ENCODE measurements at regions not wholly inside any gene's neighbourhood (a gene's known extent, or its start where the extent isn't known, plus 50 kb on each side); places are given as distances from the start of the nearest gene placed in this dataset.
"Not testable (repeated sequence)": the region's sequence is repeated elsewhere in the genome, so short reads cannot be mapped to it uniquely, and the experiment has no call there.

DNA sequence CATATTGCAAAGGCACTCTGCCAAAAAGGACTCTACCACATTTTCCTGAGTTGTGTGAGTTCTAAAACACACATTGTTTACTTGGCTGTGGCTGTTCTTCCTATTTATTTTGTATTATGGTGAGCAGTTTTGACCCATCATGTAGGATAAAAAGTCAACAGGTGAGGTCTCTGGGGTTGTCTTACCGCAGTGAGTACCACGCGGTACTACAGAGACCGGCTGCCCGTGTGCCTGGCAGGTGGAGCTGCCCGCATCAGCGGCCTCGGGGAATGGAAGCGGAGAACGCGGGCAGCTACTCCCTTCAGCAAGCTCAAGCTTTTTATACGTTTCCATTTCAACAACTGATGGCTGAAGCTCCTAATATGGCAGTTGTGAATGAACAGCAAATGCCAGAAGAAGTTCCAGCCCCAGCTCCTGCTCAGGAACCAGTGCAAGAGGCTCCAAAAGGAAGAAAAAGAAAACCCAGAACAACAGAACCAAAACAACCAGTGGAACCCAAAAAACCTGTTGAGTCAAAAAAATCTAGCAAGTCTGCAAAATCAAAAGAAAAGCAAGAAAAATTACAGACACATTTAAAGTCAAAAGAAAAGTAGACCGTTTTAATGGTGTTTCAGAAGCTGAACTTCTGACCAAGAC, 155.3 kb upstream of the RASSF8 start:
- H3K27me3 Mint-ChIP-seq; H3K4me3 Mint-ChIP-seq; H3K36me3 Mint-ChIP-seq; H3K27ac Mint-ChIP-seq; H3K9me3 Mint-ChIP-seq; DNase-seq (ENCODE audit: low spot score): not testable (repeated sequence)
- H3K4me1 Mint-ChIP-seq (ENCODE audit: low read depth in 2 of 2) = peaks cover 13 to 23% of the 10 kb centered on the region in 2 donors
- ATAC-seq = peak; percentile 48 to 49

DNA sequence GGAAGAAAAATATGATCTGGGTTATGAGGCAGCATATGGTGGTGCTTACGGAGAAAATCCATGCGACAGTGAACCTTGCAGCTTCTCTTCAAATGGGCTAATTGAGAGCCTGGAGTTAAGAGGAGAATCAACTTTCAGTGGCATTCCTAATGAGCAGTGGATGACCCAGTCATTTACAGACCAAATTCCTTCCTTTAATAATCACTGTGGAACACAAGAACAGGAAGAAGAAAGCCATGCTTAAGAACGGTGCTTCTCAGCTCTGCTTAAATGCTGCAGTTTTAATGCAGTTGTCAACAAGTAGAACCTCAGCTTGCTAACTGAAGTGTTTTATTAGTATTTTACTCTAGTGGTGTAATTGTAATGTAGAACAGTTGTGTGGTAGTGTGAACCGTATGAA, 154.2 kb upstream of the RASSF8 start:
- not testable (repeated sequence) for H3K36me3 Mint-ChIP-seq; H3K9me3 Mint-ChIP-seq; H3K27me3 Mint-ChIP-seq; ATAC-seq; H3K27ac Mint-ChIP-seq; H3K4me3 Mint-ChIP-seq; DNase-seq (ENCODE audit: low spot score)
- H3K4me1 Mint-ChIP-seq (ENCODE audit: low read depth in 2 of 2) = peaks cover 13 to 23% of the 10 kb centered on the region in 2 donors

DNA sequence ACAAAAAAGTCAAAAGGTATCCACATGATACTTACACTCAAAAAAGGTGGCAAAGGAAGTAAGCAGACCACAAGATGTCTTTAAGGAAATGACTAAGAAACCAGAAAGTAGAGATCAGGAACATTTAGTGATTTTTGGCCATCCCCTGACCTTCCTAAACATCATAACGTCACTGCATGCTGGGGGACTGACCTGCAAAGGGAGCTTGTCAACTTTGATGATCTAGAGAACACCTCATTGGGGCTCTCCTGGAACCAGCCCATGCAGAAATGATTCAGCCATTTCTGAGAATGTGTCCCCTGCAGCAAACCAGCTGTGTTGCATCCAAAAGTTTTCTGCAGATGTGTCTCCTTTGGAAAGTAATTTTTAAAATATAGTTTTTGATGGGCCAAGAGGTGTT, 152.2 kb upstream of the RASSF8 start:
- Mint-ChIP-seq H3K36me3 (peaks cover 6% of the 10 kb centered on the region), H3K4me1 (ENCODE audit: low read depth in 2 of 2) (peaks cover 16 to 20% of the 10 kb centered on the region in 2 donors), H3K9me3 (no peaks in the 10 kb centered on the region), H3K27me3 (no peaks in the 10 kb centered on the region), H3K4me3 (peak overlapping the region; percentile 52), H3K27ac (peak overlapping the region; percentile 44 to 48)
- ATAC-seq (peak; percentile 77 to 83), DNase-seq (ENCODE audit: low spot score) (no peak)

DNA sequence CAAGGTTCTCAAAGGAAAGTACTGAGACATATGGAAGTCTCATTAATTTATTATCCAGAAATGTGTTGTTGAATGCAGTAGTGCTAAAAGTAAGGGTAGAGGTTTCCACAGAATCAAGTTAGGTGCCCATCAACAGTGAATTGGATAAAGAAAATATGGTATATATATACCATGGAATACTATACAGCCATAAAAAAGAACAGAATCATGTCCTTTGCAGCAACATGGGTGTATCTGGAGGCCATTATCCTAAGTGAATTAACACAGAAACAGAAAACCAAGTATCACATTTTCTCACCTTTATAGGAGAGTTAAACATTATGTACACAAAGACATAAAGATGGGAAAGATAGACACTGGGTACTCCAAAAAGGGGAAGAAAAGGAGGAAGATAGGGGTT, 149.9 kb upstream of the RASSF8 start:
- Mint-ChIP-seq H3K9me3 (no peaks in the 10 kb centered on the region), H3K4me3 (no peak overlapping the region), H3K4me1 (ENCODE audit: low read depth in 2 of 2) (peaks cover 22 to 27% of the 10 kb centered on the region in 2 donors), H3K36me3 (peaks cover 6% of the 10 kb centered on the region), H3K27ac (no peak overlapping the region), H3K27me3 (no peaks in the 10 kb centered on the region)
- ATAC-seq (no peak), DNase-seq (ENCODE audit: low spot score) (no peak)

DNA sequence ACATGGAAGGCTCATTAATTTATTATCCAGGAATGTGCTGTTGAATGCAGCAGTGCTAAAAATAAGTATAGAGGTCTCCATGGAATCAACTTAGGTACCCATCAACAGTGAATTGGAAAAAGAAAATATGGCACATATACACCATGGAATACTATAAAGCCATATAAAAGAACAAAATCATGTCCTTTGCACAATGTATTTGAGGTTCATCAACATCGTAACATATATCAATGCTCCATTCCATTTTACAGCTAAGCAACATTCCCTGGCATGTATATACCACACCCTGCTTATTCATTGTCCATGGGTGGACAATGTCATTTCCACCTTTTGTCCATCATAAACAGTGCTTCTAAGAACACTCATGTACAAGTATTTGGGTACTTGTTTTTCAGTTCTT, 147.8 kb upstream of the RASSF8 start:
- Mint-ChIP-seq H3K4me3 (no peak overlapping the region), H3K36me3 (peaks cover 6% of the 10 kb centered on the region), H3K27ac (no peak overlapping the region), H3K4me1 (ENCODE audit: low read depth in 2 of 2) (peaks cover 22 to 25% of the 10 kb centered on the region in 2 donors), H3K9me3 (no peaks in the 10 kb centered on the region), H3K27me3 (no peaks in the 10 kb centered on the region)
- ATAC-seq (no peak), DNase-seq (ENCODE audit: low spot score) (no peak)

DNA sequence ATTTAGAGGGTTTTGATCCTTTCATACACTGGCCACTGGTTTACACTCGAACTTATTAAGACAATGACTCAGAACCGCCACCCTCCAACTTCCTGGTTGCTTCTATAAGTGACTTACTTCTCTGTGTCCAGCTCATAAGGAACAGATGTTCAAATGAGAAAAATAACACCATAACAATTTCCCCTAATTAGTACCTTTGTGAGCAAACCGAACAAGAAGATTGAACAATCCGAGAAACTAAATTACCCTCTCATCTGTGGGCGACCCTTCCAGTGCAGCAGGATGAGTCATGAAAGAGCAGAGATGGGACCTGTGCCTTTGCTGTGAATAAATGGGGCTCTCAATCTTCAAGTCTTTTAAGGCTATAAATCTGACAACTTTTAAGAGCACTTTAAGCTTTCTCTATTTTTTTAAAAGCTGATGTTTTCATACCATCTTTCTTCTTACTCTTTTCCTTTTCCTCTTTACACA, 146.8 kb upstream of the RASSF8 start:
- Mint-ChIP-seq H3K36me3 (peaks cover 6% of the 10 kb centered on the region), H3K27me3 (no peaks in the 10 kb centered on the region), H3K4me3 (peak overlapping the region; percentile 32), H3K4me1 (ENCODE audit: low read depth in 2 of 2) (peaks cover 16 to 17% of the 10 kb centered on the region in 2 donors), H3K27ac (peak overlapping the region; percentile 60 to 68), H3K9me3 (no peaks in the 10 kb centered on the region)
- DNase-seq (ENCODE audit: low spot score) = no peak
- peak; percentile 75 for ATAC-seq

DNA sequence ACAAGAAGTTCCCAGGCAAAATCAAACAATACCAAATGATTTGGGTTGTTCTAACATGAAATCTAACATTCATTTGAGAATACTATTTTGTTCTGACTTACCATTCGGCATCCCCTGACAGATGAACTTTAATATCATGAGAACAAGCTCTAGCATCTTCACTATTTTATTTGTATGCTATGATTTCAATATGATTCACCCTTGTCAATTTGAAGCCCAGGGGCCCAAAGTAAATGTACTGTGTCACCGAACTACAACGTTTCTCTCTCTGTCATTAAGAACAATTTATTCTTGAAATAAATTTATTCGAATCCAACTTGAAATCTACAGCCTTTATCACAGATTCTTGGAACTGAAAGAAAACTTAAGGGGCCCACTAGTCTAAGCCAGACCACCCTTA, 146.2 kb upstream of the RASSF8 start:
- no peak for ATAC-seq
- Mint-ChIP-seq H3K27me3 (peaks cover 0 to under 1% of the 10 kb centered on the region in 2 donors), H3K4me3 (no peak overlapping the region), H3K4me1 (ENCODE audit: low read depth in 2 of 2) (peaks cover 13 to 17% of the 10 kb centered on the region in 2 donors), H3K9me3 (no peaks in the 10 kb centered on the region), H3K36me3 (peaks cover 6% of the 10 kb centered on the region), H3K27ac (peak overlapping the region in 1 of 2 donors; percentile 68)
- DNase-seq (ENCODE audit: low spot score) = no peak

DNA sequence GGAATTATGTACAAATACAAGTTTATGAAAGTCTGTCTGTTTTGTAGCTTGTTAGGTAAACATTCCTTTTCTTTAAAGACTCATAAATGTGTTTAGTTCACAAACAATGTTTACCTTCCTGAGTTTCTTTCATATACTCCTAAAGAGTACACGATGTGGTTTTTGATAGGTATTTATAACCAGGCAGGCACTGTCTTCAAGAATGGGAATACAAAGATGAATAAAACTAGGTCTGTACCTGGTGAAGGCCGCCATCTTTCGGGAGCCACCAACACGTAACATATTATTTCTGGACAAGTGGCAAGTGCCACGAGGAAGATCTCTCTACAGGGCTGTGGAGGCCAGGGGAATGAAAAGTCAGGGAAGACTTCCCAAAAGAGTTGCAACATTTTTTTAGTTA, 144.6 kb upstream of the RASSF8 start:
- no peaks in the 10 kb centered on the region for H3K9me3 Mint-ChIP-seq
- H3K27ac Mint-ChIP-seq = no peak overlapping the region
- H3K27me3 Mint-ChIP-seq = peaks cover 0 to 2% of the 10 kb centered on the region in 2 donors
- H3K36me3 Mint-ChIP-seq = no peaks in the 10 kb centered on the region
- H3K4me1 Mint-ChIP-seq (ENCODE audit: low read depth in 2 of 2) = peaks cover 9 to 13% of the 10 kb centered on the region in 2 donors
- DNase-seq (ENCODE audit: low spot score) = no peak
- H3K4me3 Mint-ChIP-seq = no peak overlapping the region
- ATAC-seq = no peak

DNA sequence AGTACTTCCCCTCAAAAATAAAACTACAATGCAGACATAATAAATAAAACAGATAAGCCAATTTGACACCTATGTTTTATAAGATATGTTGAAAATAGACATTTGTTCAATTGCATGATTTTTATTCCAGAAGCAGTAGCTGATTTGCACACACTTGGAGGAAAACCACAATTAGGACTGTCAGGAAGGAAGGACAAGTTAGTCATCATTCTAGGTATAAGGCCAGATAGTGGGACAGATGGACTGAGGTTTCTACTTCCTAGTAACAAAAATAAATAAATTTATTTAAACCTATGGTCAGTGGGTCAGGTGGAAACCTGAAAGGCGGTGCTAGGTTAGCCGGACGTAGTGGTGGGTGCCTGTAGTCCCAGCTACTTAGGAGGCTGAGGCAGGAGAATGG, 141.8 kb upstream of the RASSF8 start:
- DNase-seq (ENCODE audit: low spot score) = no peak
- H3K27ac Mint-ChIP-seq = no peak overlapping the region
- peaks cover 2 to 7% of the 10 kb centered on the region in 2 donors for H3K4me1 Mint-ChIP-seq (ENCODE audit: low read depth in 2 of 2)
- no peak overlapping the region for H3K4me3 Mint-ChIP-seq
- H3K27me3 Mint-ChIP-seq = peaks cover 0 to 2% of the 10 kb centered on the region in 2 donors
- no peak for ATAC-seq
- H3K36me3 Mint-ChIP-seq = no peaks in the 10 kb centered on the region
- no peaks in the 10 kb centered on the region for H3K9me3 Mint-ChIP-seq

DNA sequence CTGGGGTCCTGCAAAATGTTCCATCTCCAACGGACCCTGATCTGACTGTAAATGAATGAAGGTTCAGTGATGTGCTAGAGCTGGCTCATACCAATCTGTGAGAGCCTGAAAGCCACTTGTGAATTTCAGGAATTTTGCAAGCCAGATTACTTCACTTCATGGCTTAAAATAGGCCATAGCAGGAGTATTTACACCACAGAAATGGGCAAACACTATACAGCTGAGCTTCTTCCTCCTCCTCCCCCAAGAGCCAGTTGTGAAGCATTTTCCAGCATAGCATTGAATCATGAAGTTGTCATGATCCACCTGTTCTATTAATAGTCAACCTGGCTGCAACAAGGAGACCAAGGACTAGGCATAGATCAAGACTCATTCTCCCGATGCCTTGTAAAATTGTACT, 141.3 kb upstream of the RASSF8 start:
- H3K4me1 Mint-ChIP-seq (ENCODE audit: low read depth in 2 of 2) = peaks cover 0 to 4% of the 10 kb centered on the region in 2 donors
- no peaks in the 10 kb centered on the region for H3K9me3 Mint-ChIP-seq
- no peak overlapping the region for H3K27ac Mint-ChIP-seq
- peaks cover 0 to 2% of the 10 kb centered on the region in 2 donors for H3K27me3 Mint-ChIP-seq
- no peak for ATAC-seq
- no peak for DNase-seq (ENCODE audit: low spot score)
- H3K4me3 Mint-ChIP-seq = no peak overlapping the region
- no peaks in the 10 kb centered on the region for H3K36me3 Mint-ChIP-seq

DNA sequence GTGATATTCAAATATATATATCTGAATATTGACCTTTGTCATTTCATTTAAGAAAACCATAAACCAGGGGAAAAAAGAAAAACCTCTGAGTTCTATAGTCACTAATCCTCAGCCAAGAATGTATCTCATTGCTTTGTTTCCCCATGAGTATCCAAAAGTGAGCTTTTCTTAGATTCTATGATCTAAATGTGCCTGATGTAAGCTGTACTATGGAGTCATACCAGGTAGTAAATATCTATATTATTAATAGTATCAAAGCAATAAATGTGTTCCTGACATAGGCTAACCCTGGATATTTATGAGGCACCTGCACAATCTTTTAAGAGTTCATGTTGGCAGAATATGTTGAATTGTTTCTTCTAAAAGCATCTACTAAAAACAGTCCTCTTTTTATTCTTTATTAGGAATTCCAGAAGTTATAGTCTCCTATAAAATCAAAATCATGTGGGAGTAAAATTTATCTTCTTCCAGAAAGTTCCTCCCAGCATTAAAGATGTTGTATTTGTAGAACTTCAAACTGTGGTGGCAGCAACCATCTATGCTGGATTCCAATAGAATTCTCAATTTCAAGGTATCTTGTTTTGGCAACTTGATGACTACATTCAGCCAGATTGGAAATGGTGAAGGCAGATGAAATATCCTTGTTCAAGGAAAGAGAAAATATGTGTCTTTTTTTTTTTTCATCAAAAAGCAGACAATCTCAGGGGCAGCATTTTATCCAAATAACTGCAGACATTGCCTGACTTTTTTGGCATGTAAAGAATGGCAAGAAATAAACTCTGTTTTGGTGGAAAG, 139.7 kb upstream of the RASSF8 start:
- H3K27ac Mint-ChIP-seq = no peak overlapping the region
- peaks cover 0 to 4% of the 10 kb centered on the region in 2 donors for H3K4me1 Mint-ChIP-seq (ENCODE audit: low read depth in 2 of 2)
- DNase-seq (ENCODE audit: low spot score) = no peak
- no peaks in the 10 kb centered on the region for H3K36me3 Mint-ChIP-seq
- peaks cover 0 to 2% of the 10 kb centered on the region in 2 donors for H3K27me3 Mint-ChIP-seq
- no peak for ATAC-seq
- H3K4me3 Mint-ChIP-seq = no peak overlapping the region
- no peaks in the 10 kb centered on the region for H3K9me3 Mint-ChIP-seq

DNA sequence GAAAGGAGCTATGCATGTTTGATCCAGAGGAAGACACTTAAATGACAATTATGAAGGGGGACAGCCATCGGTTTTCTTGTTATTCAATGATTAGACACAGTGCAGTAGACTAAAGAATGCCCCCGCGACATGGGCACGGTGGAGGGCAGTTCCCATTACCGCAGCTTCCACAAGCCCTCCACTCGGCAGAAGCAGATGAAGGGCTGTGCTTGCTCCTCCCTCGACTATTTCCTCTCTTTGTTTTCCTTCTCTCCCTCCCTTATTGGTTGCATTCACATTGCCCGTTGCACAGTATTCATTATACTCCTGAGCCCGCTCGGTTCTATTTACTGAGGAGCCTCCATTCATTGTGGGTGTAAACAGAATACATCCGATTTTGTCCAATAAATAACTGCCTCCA, 138.8 kb upstream of the RASSF8 start:
- Mint-ChIP-seq H3K4me3 (no peak overlapping the region), H3K9me3 (no peaks in the 10 kb centered on the region), H3K4me1 (ENCODE audit: low read depth in 2 of 2) (peaks cover 0 to 4% of the 10 kb centered on the region in 2 donors), H3K27me3 (peaks cover 0 to 6% of the 10 kb centered on the region in 2 donors), H3K27ac (no peak overlapping the region), H3K36me3 (no peaks in the 10 kb centered on the region)
- DNase-seq (ENCODE audit: low spot score) (no peak), ATAC-seq (no peak)

DNA sequence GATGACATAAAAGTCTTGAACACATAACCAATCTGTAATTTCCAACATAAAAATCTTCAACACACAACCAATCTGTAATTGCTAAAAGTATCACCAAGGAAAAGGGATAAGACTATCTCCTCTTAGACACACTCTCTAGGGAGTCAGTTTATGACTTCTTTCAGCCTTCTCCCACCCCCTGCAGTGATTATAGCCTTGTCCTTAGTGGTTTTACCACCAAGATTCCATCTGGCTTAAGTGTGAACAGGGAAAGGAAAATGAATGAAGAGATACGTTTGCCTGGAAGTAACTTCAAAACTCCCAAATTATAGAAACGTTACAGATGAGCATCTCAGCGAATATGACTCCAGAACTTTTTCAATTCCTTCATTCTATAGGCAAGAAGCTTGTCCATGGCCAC, 136.2 kb upstream of the RASSF8 start:
- ATAC-seq = no peak
- peaks cover 6 to 13% of the 10 kb centered on the region in 2 donors for H3K27me3 Mint-ChIP-seq
- no peak overlapping the region for H3K4me3 Mint-ChIP-seq

DNA sequence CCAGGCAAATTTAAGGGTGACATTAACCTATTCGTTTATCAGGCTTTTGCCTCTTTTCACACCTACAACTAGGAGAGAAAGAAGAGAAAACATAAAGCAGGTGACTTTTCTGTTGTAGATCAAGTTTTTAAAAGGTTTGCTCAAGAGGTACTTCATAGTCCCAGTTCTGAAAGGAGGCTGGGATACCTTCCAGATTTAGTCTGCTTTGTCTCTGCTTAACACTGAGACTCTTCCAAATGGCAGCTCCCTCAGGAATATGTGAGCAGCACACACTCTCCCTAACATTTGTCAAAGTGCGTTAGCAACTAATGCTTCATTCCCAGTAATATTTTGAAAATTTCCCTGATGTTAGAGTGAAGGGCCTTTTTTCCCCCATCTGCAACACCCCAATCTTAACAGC, 133.7 kb upstream of the RASSF8 start:
- DNase-seq (ENCODE audit: low spot score) (no peak), ATAC-seq (no peak)
- no peaks in the 10 kb centered on the region for H3K36me3 Mint-ChIP-seq
- H3K27ac Mint-ChIP-seq = no peak overlapping the region
- no peak overlapping the region for H3K4me3 Mint-ChIP-seq
- H3K9me3 Mint-ChIP-seq = peaks cover 4% of the 10 kb centered on the region
- no peaks in the 10 kb centered on the region for H3K4me1 Mint-ChIP-seq (ENCODE audit: low read depth in 2 of 2)
- H3K27me3 Mint-ChIP-seq = peaks cover 6 to 16% of the 10 kb centered on the region in 2 donors

More for the DNA sequence above, 136.2 kb upstream of the RASSF8 start:
- H3K4me1 Mint-ChIP-seq (ENCODE audit: low read depth in 2 of 2) = peaks cover 0 to 1% of the 10 kb centered on the region in 2 donors
- DNase-seq (ENCODE audit: low spot score) = no peak
- no peaks in the 10 kb centered on the region for H3K9me3 Mint-ChIP-seq
- no peak overlapping the region for H3K27ac Mint-ChIP-seq
- no peaks in the 10 kb centered on the region for H3K36me3 Mint-ChIP-seq
